HG03469 (cell line): ENCODE measurements at regions not wholly inside any gene's neighbourhood (a gene's known extent, or its start where the extent isn't known, plus 50 kb on each side); places are given as distances from the start of the nearest gene placed in this dataset.

Source experiments
- ATAC-seq: cut with Tn5 transposase; IDR thresholded peaks from one replicate; pipeline ENCODE4 v1.9.1; 2021; ENCODE audit warnings: mild to moderate bottlenecking, moderate library complexity, moderate number of reproducible peaks; ENCODE audit not compliant: unreplicated experiment

GRCh38 chr21:15359251-15359650 lies 294.5 kb upstream of the NRIP1 start:
- no peak for ATAC-seq

GRCh38 chr21:15362458-15362857 lies 297.7 kb upstream of the NRIP1 start:
- no peak for ATAC-seq

GRCh38 chr21:15363921-15364320 lies 299.1 kb upstream of the NRIP1 start:
- no peak for ATAC-seq

- no peak for ATAC-seq
These were observed 301.1 kb upstream of the NRIP1 start for GRCh38 chr21:15365751-15366392.

- no peak for ATAC-seq
These were observed 301.8 kb upstream of the NRIP1 start for GRCh38 chr21:15366555-15366954.

- ATAC-seq: no peak
These were observed 302.3 kb upstream of the NRIP1 start for GRCh38 chr21:15367061-15367626.

- ATAC-seq: no peak
These were observed 305.7 kb upstream of the NRIP1 start for GRCh38 chr21:15370462-15370975.

GRCh38 chr21:15373941-15374340 lies 309.1 kb upstream of the NRIP1 start:
- ATAC-seq: no peak

- no peak for ATAC-seq
These were observed 315.0 kb upstream of the NRIP1 start for GRCh38 chr21:15379776-15380175.

- ATAC-seq: no peak
These were observed 318.8 kb upstream of the NRIP1 start for GRCh38 chr21:15383588-15383987.

- ATAC-seq: no peak
These were observed 325.2 kb upstream of the NRIP1 start for GRCh38 chr21:15390049-15390448.

GRCh38 chr21:15397258-15397657 lies 332.5 kb upstream of the NRIP1 start:
- ATAC-seq: no peak

- ATAC-seq: no peak
These were observed 328.9 kb upstream of the USP25 start for GRCh38 chr21:15400905-15401304.

- no peak for ATAC-seq
These were observed 328.5 kb upstream of the USP25 start for GRCh38 chr21:15401331-15401730.

GRCh38 chr21:15405214-15405613 lies 324.6 kb upstream of the USP25 start:
- ATAC-seq: no peak

GRCh38 chr21:15406791-15407190 lies 323.0 kb upstream of the USP25 start:
- ATAC-seq: no peak

- ATAC-seq: no peak
These were observed 322.2 kb upstream of the USP25 start for GRCh38 chr21:15407585-15407984.

- ATAC-seq: peak; percentile 87
These were observed 321.7 kb upstream of the USP25 start for GRCh38 chr21:15408089-15408488.

GRCh38 chr21:15409031-15409430 lies 320.8 kb upstream of the USP25 start:
- ATAC-seq: no peak

- no peak for ATAC-seq
These were observed 318.9 kb upstream of the USP25 start for GRCh38 chr21:15410853-15411252.

- peak; percentile 93 for ATAC-seq
These were observed 315.7 kb upstream of the USP25 start for GRCh38 chr21:15414057-15414456.

GRCh38 chr21:15415541-15416261 lies 314.1 kb upstream of the USP25 start:
- ATAC-seq: no peak
